CD4-positive, alpha-beta T cell treated with Interleukin-1 beta for 1 hour (primary cell): ENCODE measurements at regions not wholly inside any gene's neighbourhood (a gene's known extent, or its start where the extent isn't known, plus 50 kb on each side); places are given as distances from the start of the nearest gene placed in this dataset.

Source experiments
- DNase-seq, 2 donors: peaks; one replicate each; pipeline ENCODE4 v3.0.0-alpha.2; 2020 to 2022

GRCh38 chr4:108270466-108271450 is 102.0 kb upstream of the LEF1 start:
- no peak for DNase-seq

- no peak for DNase-seq
These were observed 96.0 kb upstream of the LEF1 start for GRCh38 chr4:108264693-108265092.

GRCh38 chr4:108263057-108263456 is 94.3 kb upstream of the LEF1 start:
- no peak for DNase-seq

- no peak for DNase-seq
These were observed 92.3 kb upstream of the LEF1 start for GRCh38 chr4:108261026-108261425.

- no peak for DNase-seq
These were observed 87.8 kb upstream of the LEF1 start for GRCh38 chr4:108256538-108256937.

GRCh38 chr4:108255203-108255747 is 86.5 kb upstream of the LEF1 start:
- DNase-seq: no peak

- no peak for DNase-seq
These were observed 80.7 kb upstream of the LEF1 start for GRCh38 chr4:108249397-108249796.

GRCh38 chr4:108247387-108248049 is 78.8 kb upstream of the LEF1 start:
- DNase-seq: no peak

- no peak for DNase-seq
These were observed 75.9 kb upstream of the LEF1 start for GRCh38 chr4:108244606-108245005.

- DNase-seq: no peak
These were observed 71.6 kb upstream of the LEF1 start for GRCh38 chr4:108240366-108240765.

- no peak for DNase-seq
These were observed 69.0 kb upstream of the LEF1 start for GRCh38 chr4:108237693-108238092.

- no peak for DNase-seq
These were observed 67.5 kb upstream of the LEF1 start for GRCh38 chr4:108236264-108236663.

- no peak for DNase-seq
These were observed 59.2 kb upstream of the LEF1 start for GRCh38 chr4:108227923-108228322.

- DNase-seq: no peak
These were observed 55.9 kb upstream of the LEF1 start for GRCh38 chr4:108224611-108225053.

- DNase-seq: no peak
These were observed 54.6 kb upstream of the LEF1 start for GRCh38 chr4:108223313-108223712.

- no peak for DNase-seq
These were observed 51.3 kb upstream of the LEF1 start for GRCh38 chr4:108219998-108220397.
